ENCODE measurements at regions not wholly inside any gene's neighbourhood (a gene's known extent, or its start where the extent isn't known, plus 50 kb on each side); places are given as distances from the start of the nearest gene placed in this dataset.

- no peak for DNase-seq (ENCODE audit: low read depth)
These were observed 175.0 kb upstream of the MCTP2 start for GRCh38 chr15:94056314-94056713.

GRCh38 chr15:94053626-94054025 is 177.7 kb upstream of the MCTP2 start:
- no peak for DNase-seq (ENCODE audit: low read depth)

- DNase-seq (ENCODE audit: low read depth) = no peak
These were observed 178.7 kb upstream of the MCTP2 start for GRCh38 chr15:94052711-94053110.

GRCh38 chr15:94047566-94047965 is 183.8 kb upstream of the MCTP2 start:
- DNase-seq (ENCODE audit: low read depth) = no peak

- DNase-seq (ENCODE audit: low read depth) = no peak
These were observed 189.0 kb upstream of the MCTP2 start for GRCh38 chr15:94042180-94042928.

GRCh38 chr15:94041746-94042145 is 189.6 kb upstream of the MCTP2 start:
- no peak for DNase-seq (ENCODE audit: low read depth)

- no peak for DNase-seq (ENCODE audit: low read depth)
These were observed 190.7 kb upstream of the MCTP2 start for GRCh38 chr15:94040541-94041248.

- no peak for DNase-seq (ENCODE audit: low read depth)
These were observed 195.2 kb upstream of the MCTP2 start for GRCh38 chr15:94036156-94036555.

- no peak for DNase-seq (ENCODE audit: low read depth)
These were observed 197.7 kb upstream of the MCTP2 start for GRCh38 chr15:94033683-94034020.

- DNase-seq (ENCODE audit: low read depth) = no peak
These were observed 198.2 kb upstream of the MCTP2 start for GRCh38 chr15:94033014-94033682.

GRCh38 chr15:94032571-94032970 is 198.8 kb upstream of the MCTP2 start:
- no peak for DNase-seq (ENCODE audit: low read depth)

- no peak for DNase-seq (ENCODE audit: low read depth)
These were observed 200.3 kb upstream of the MCTP2 start for GRCh38 chr15:94031072-94031471.

GRCh38 chr15:94029495-94029894 is 201.9 kb upstream of the MCTP2 start:
- no peak for DNase-seq (ENCODE audit: low read depth)

GRCh38 chr15:94028809-94029208 is 202.6 kb upstream of the MCTP2 start:
- DNase-seq (ENCODE audit: low read depth) = no peak

- DNase-seq (ENCODE audit: low read depth) = no peak
These were observed 203.2 kb upstream of the MCTP2 start for GRCh38 chr15:94028121-94028520.

- DNase-seq (ENCODE audit: low read depth) = no peak
These were observed 203.8 kb upstream of the MCTP2 start for GRCh38 chr15:94027581-94027980.

GRCh38 chr15:94026458-94027304 is 204.7 kb upstream of the MCTP2 start:
- DNase-seq (ENCODE audit: low read depth) = no peak

- DNase-seq (ENCODE audit: low read depth) = no peak
These were observed 207.8 kb upstream of the MCTP2 start for GRCh38 chr15:94023531-94023930.

GRCh38 chr15:94021621-94022320 is 209.6 kb upstream of the MCTP2 start:
- DNase-seq (ENCODE audit: low read depth) = no peak

GRCh38 chr15:94019062-94019461 is 212.3 kb upstream of the MCTP2 start:
- DNase-seq (ENCODE audit: low read depth) = no peak

- no peak for DNase-seq (ENCODE audit: low read depth)
These were observed 216.0 kb upstream of the MCTP2 start for GRCh38 chr15:94015324-94015723.
